Fibroblast of the aortic adventitia (primary cell): ENCODE measurements at regions not wholly inside any gene's neighbourhood (a gene's known extent, or its start where the extent isn't known, plus 50 kb on each side); places are given as distances from the start of the nearest gene placed in this dataset.

Experiments
- DNase-seq: peaks from one replicate; pipeline ENCODE4 v3.0.0-alpha.2; 2010; ENCODE audit warnings: low read depth
- H3K4me3 ChIP-seq: 2 replicates; pipeline ENCODE4 v1.5.1; 2011; ENCODE audit warnings: low read depth, mild to moderate bottlenecking, control low read depth, low read length, moderate library complexity
- TF ChIP-seq, protein P1 (sequence below): IDR thresholded peaks from 2 replicates; pipeline ENCODE4 v1.5.1; 2011; ENCODE audit warnings: mild to moderate bottlenecking, low read length, control low read depth, inconsistent platforms; ENCODE audit not compliant: insufficient read depth

DNA sequence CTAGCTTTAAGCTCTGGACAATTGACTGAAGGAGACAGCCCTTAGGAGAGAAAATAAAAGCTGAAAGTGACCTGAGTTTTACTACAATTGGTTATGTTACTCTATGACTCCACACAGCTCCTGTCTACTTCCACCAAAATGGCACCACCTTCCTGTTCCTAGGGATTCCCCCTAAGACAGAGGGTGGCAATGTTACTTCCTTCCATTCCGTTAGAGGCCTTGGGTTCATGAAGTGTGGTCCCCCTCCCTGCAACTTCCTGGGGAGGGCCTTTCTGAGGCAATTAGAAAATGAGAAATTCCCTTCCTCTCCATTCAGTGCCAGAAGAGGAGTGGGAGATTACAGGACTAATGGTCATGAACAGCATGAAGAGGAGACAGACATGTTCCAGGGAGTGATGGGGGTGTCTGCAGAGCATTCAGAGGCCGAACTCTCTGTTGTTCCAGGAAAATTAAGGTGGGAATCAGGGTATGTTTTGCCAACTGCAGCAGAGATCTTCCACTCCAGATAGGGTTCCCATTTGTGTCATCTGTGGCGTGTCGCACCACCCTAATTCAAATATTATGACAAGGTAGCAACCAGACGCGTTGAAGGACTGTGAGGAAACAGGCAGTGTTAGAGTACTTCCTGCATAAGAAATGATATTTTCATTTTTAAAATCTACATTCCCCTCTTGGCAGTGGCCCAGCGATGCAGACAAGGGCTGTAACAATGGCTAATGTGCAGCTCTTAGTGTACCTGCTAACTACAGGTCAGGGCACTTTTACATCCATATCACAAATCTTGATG, 53.1 kb upstream of the TRIM67 start:
- TF ChIP-seq, protein P1, sequence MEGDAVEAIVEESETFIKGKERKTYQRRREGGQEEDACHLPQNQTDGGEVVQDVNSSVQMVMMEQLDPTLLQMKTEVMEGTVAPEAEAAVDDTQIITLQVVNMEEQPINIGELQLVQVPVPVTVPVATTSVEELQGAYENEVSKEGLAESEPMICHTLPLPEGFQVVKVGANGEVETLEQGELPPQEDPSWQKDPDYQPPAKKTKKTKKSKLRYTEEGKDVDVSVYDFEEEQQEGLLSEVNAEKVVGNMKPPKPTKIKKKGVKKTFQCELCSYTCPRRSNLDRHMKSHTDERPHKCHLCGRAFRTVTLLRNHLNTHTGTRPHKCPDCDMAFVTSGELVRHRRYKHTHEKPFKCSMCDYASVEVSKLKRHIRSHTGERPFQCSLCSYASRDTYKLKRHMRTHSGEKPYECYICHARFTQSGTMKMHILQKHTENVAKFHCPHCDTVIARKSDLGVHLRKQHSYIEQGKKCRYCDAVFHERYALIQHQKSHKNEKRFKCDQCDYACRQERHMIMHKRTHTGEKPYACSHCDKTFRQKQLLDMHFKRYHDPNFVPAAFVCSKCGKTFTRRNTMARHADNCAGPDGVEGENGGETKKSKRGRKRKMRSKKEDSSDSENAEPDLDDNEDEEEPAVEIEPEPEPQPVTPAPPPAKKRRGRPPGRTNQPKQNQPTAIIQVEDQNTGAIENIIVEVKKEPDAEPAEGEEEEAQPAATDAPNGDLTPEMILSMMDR: no peak
- no peak overlapping the region for H3K4me3 ChIP-seq
- no peak for DNase-seq

DNA sequence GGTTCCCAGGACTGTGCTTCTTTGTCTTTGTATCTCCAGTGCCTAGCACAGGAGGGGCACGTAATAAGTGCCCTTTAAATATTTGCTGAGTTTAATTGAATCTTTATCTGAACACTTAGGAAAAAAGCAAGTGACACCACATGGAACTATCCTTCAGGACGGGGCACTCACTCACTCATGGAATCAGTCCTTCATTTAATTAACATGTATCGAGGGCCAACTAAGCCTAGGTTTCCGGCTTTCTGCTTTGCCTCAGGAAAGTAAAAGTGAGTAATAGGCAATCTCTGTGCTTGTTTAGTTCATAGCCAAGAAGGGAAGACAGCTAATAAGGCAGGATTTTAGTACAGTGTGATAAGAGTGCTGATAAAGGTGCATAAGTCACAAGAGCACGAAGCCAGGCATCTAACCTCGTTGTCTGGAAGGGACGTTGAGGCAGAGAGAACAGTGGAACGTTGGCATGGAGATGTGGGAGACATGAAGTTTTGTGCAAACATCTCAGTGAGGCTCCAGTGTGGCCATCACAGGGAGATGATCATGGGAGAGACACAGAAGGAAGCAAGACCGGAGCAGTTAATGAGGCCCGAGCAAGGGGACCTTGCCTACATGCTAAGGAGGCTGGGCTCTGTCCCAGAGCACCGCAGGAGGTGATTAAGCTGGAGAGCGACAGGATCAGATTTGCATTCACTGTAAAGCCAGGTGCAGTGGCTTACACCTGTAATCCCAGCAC, 54.1 kb upstream of the TRIM67 start:
- no peak for DNase-seq
- H3K4me3 ChIP-seq: no peak overlapping the region
- TF ChIP-seq, protein P1: no peak

DNA sequence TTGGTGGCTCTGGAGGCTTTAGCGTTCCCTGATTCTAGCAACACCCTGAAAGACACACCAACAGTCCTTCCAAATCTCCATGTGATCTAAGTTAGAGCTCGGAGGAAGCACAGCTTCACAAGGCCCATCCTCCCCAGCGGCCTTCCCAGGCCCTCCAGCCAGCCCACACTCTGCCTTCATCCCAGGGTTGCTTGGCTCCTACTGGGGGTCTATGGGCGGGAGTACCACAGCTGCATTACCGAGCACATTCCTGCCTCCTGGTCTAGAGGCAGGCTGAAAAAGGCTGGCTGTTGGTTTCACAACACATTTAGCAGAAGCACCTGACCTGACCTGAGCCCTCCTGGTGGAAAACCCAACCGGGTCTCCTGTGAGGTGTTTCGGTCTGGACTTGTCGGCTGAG, 54.7 kb upstream of the TRIM67 start:
- no peak overlapping the region for H3K4me3 ChIP-seq
- DNase-seq: no peak
- TF ChIP-seq, protein P1: no peak

DNA sequence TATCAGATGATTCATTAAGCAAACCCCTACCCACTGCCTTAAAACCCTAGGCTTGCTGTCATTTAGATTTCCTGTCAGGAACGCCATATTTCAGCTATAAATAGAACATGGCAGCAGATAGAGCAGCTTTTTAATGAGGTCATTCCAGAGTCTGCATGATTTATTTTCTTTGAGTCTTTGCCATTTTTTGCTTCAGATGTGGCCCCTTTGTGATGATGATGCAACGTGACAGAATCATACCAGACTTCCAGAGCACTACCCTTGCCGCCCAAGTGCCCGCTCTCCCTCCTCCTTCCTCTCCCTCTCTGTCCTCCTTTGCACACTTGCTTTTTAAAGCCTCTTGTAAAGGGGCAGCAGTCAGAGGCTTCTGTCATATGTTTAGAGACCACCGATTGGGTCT, 55.5 kb upstream of the TRIM67 start:
- no peak overlapping the region for H3K4me3 ChIP-seq
- TF ChIP-seq, protein P1: no peak
- DNase-seq: peak; percentile 72

DNA sequence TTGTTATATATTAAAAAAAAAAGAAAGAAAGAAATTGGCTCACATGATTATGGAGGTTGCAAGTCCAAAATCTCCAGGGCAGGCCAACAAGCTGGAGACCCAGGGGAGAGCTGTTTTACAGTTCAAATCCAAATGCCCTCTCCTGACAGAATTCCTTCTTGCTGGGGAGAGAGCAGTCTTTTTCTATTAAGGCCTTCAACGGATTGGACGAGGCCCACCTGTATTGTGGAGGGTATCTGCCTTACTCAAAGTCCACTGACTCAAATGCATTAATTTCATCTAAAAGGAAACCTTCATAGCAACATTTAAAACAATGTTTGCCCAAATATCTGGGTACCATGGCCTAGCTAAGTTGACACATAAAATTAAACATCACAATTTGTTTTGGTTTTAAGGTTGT, 56.9 kb upstream of the TRIM67 start:
- DNase-seq: no peak
- H3K4me3 ChIP-seq: no peak overlapping the region
- TF ChIP-seq, protein P1: no peak

DNA sequence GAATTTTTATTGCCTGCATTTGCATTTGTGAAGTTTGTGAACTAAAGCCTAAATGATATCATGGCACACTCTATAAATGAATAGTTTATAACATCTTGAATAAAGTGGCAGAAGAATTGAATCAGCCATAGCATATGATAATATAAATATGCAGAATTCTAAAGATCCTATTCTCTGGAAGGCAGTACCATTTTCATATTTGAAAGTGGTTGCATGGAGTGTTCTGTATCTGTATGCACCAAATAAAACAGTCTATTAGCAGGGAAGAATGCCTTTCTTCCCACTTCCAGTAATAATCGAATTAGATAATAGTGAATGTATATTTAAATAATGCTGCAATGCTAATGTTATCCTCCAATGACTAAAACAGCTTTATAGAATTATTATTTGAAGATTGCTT, 57.9 kb upstream of the TRIM67 start:
- H3K4me3 ChIP-seq: no peak overlapping the region
- no peak for DNase-seq
- TF ChIP-seq, protein P1: no peak
